ENCODE measurements at regions not wholly inside any gene's neighbourhood (a gene's known extent, or its start where the extent isn't known, plus 50 kb on each side); places are given as distances from the start of the nearest gene placed in this dataset.

- Histone ChIP-seq H3K36me3 (ENCODE audit: insufficient read depth) (no peaks in the 10 kb centered on the region), H3K4me1 (ENCODE audit: low read depth, poor library complexity, severe bottlenecking) (peaks cover 8% of the 10 kb centered on the region), H3K4me3 (IDR thresholded peaks at IDR 0.05; ENCODE audit: insufficient read depth, low read depth, low read length) (no peak overlapping the region), H3K27ac (no peak overlapping the region), H3K4me2 (no peak overlapping the region), H4K20me1 (ENCODE audit: insufficient read depth) (no peaks in the 10 kb centered on the region), H2AFZ (ENCODE audit: low read depth) (no peak overlapping the region), H3K79me2 (ENCODE audit: insufficient read depth, low read depth) (no peaks in the 10 kb centered on the region), H3K9ac (no peak overlapping the region), H3K27me3 (ENCODE audit: insufficient read depth, low read depth) (no peaks in the 10 kb centered on the region)
- TF ChIP-seq, protein P1, sequence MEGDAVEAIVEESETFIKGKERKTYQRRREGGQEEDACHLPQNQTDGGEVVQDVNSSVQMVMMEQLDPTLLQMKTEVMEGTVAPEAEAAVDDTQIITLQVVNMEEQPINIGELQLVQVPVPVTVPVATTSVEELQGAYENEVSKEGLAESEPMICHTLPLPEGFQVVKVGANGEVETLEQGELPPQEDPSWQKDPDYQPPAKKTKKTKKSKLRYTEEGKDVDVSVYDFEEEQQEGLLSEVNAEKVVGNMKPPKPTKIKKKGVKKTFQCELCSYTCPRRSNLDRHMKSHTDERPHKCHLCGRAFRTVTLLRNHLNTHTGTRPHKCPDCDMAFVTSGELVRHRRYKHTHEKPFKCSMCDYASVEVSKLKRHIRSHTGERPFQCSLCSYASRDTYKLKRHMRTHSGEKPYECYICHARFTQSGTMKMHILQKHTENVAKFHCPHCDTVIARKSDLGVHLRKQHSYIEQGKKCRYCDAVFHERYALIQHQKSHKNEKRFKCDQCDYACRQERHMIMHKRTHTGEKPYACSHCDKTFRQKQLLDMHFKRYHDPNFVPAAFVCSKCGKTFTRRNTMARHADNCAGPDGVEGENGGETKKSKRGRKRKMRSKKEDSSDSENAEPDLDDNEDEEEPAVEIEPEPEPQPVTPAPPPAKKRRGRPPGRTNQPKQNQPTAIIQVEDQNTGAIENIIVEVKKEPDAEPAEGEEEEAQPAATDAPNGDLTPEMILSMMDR (conservative IDR thresholded peaks at IDR 0.05; ENCODE audit: low read depth, low read length) = no peak
These were observed 410.4 kb upstream of the ID2 start for GRCh38 chr2:8271461-8271860.

GRCh38 chr2:8276026-8276425 is 405.8 kb upstream of the ID2 start:
- TF ChIP-seq, protein P1 (conservative IDR thresholded peaks at IDR 0.05; ENCODE audit: low read depth, low read length) = no peak
- Histone ChIP-seq H3K36me3 (ENCODE audit: insufficient read depth) (no peaks in the 10 kb centered on the region), H2AFZ (ENCODE audit: low read depth) (no peak overlapping the region), H3K4me2 (no peak overlapping the region), H3K9ac (no peak overlapping the region), H4K20me1 (ENCODE audit: insufficient read depth) (no peaks in the 10 kb centered on the region), H3K27me3 (ENCODE audit: insufficient read depth, low read depth) (no peaks in the 10 kb centered on the region), H3K79me2 (ENCODE audit: insufficient read depth, low read depth) (no peaks in the 10 kb centered on the region), H3K4me1 (ENCODE audit: low read depth, poor library complexity, severe bottlenecking) (peaks cover 17% of the 10 kb centered on the region), H3K27ac (no peak overlapping the region), H3K4me3 (IDR thresholded peaks at IDR 0.05; ENCODE audit: insufficient read depth, low read depth, low read length) (no peak overlapping the region)

- Histone ChIP-seq H3K4me3 (IDR thresholded peaks at IDR 0.05; ENCODE audit: insufficient read depth, low read depth, low read length) (no peak overlapping the region), H2AFZ (ENCODE audit: low read depth) (peak overlapping the region; percentile 35; the same call in 1 of the 2 replicates), H3K79me2 (ENCODE audit: insufficient read depth, low read depth) (no peaks in the 10 kb centered on the region), H4K20me1 (ENCODE audit: insufficient read depth) (no peaks in the 10 kb centered on the region), H3K4me2 (peak overlapping the region; percentile 18), H3K9ac (no peak overlapping the region; the same call in 1 of the 2 replicates), H3K36me3 (ENCODE audit: insufficient read depth) (no peaks in the 10 kb centered on the region), H3K4me1 (ENCODE audit: low read depth, poor library complexity, severe bottlenecking) (peaks cover 17% of the 10 kb centered on the region), H3K27ac (no peak overlapping the region; the same call in 1 of the 2 replicates), H3K27me3 (ENCODE audit: insufficient read depth, low read depth) (no peaks in the 10 kb centered on the region)
- TF ChIP-seq, protein P1 (conservative IDR thresholded peaks at IDR 0.05; ENCODE audit: low read depth, low read length) = no peak
These were observed 403.8 kb upstream of the ID2 start for GRCh38 chr2:8277921-8278571.

- Histone ChIP-seq H3K4me2 (peak overlapping the region; percentile 18), H3K27me3 (ENCODE audit: insufficient read depth, low read depth) (no peaks in the 10 kb centered on the region), H3K36me3 (ENCODE audit: insufficient read depth) (no peaks in the 10 kb centered on the region), H2AFZ (ENCODE audit: low read depth) (peak overlapping the region; percentile 35; the same call in 1 of the 2 replicates), H3K9ac (no peak overlapping the region), H3K4me1 (ENCODE audit: low read depth, poor library complexity, severe bottlenecking) (peaks cover 17% of the 10 kb centered on the region), H3K27ac (no peak overlapping the region), H4K20me1 (ENCODE audit: insufficient read depth) (no peaks in the 10 kb centered on the region), H3K79me2 (ENCODE audit: insufficient read depth, low read depth) (no peaks in the 10 kb centered on the region), H3K4me3 (IDR thresholded peaks at IDR 0.05; ENCODE audit: insufficient read depth, low read depth, low read length) (no peak overlapping the region)
- TF ChIP-seq, protein P1 (conservative IDR thresholded peaks at IDR 0.05; ENCODE audit: low read depth, low read length) = no peak
These were observed 403.0 kb upstream of the ID2 start for GRCh38 chr2:8278709-8279354.

All from KMS-11 (cell line).